ENCODE measurements at regions not wholly inside any gene's neighbourhood (a gene's known extent, or its start where the extent isn't known, plus 50 kb on each side); places are given as distances from the start of the nearest gene placed in this dataset.

DNA sequence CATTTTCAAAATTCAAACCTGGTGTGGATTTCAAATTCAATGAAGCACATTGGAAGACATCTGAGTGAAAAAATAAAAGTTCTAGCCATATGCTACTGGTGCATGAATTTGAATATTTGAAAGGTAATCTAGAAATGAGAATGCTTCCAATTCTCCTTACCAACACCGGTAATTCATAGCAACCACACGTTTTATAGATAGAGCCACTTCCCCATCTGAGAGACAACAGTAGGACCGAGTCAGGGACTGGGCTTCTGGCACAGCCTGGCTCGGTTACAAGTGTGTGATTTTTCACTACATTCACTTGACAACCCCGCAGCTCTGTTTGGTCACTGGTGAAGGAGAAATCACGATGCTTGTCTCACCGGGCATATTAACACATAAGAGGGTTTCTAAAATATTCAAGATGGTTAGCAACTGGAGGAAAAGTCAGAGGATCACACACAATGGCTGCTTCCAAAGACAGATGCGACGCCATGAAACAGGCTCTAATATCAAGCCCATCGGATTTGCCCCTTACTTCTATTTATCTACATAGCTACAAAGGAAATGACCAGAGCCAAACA is 86.5 kb upstream of the FOXN3 start:
- FAIRE-seq (no peak), ATAC-seq (no peak), DNase-seq (ENCODE audit: extremely low read depth in 1 of 4, low spot score in 3 of 4) (no peak)
- WGBS (ENCODE audit: insufficient coverage, low coverage, missing lambda C conversion rate) = 0% methylated on average over 10 of the region's 10 CpGs
- POLR2A ChIA-PET = no interaction called here
- Histone ChIP-seq H3K4me3 (no peak overlapping the region), H3K79me2 (ENCODE audit: control insufficient read depth, insufficient read depth, low read length) (no peaks in the 10 kb centered on the region), H3K27ac (ENCODE audit: extremely low read depth, low read depth, low read length) (no peak overlapping the region), H3K9me3 (replicated peaks; ENCODE audit: control insufficient read depth, insufficient read depth, low read depth, low read length) (no peaks in the 10 kb centered on the region), H3K9ac (ENCODE audit: insufficient read depth in 1 of 2, low read depth in 2 of 2, low read length in 2 of 2) (no peak overlapping the region), H2AFZ (ENCODE audit: low read depth, low read length) (no peak overlapping the region), H3K27me3 (ENCODE audit: control insufficient read depth in 2 of 2, insufficient read depth in 2 of 2, low read length in 2 of 2) (peaks cover 0 to 12% of the 10 kb centered on the region in 2 experiments; a peak in 2 of 5 replicates), H3K9me1 (ENCODE audit: control insufficient read depth, insufficient read depth, low read length) (no peaks in the 10 kb centered on the region), H3K4me1 (replicated peaks in 1 of 2; ENCODE audit: control insufficient read depth in 2 of 2, insufficient read depth in 2 of 2, low read length in 2 of 2) (no peaks in the 10 kb centered on the region), H3K36me3 (ENCODE audit: control insufficient read depth, insufficient read depth, low read length) (no peaks in the 10 kb centered on the region), H3K4me2 (ENCODE audit: insufficient read depth, low read length) (no peak overlapping the region), H4K20me1 (replicated peaks; ENCODE audit: control insufficient read depth, insufficient read depth, low read length) (no peaks in the 10 kb centered on the region)
- in situ Hi-C loops (cut with MboI) (no loop called here), intact Hi-C loops (cut with micrococcal nuclease) (no loop called here)
- CTCF ChIA-PET (ENCODE audit: low intra/inter-chr PET ratio) = no interaction called here
- no TSS peak for BruUV-seq (replicated peaks)
- no peak for TF ChIP-seq U2AF2 (optimal IDR thresholded peaks at IDR 0.05; ENCODE audit: low read depth, low read length)
- TF ChIP-seq, protein P1, sequence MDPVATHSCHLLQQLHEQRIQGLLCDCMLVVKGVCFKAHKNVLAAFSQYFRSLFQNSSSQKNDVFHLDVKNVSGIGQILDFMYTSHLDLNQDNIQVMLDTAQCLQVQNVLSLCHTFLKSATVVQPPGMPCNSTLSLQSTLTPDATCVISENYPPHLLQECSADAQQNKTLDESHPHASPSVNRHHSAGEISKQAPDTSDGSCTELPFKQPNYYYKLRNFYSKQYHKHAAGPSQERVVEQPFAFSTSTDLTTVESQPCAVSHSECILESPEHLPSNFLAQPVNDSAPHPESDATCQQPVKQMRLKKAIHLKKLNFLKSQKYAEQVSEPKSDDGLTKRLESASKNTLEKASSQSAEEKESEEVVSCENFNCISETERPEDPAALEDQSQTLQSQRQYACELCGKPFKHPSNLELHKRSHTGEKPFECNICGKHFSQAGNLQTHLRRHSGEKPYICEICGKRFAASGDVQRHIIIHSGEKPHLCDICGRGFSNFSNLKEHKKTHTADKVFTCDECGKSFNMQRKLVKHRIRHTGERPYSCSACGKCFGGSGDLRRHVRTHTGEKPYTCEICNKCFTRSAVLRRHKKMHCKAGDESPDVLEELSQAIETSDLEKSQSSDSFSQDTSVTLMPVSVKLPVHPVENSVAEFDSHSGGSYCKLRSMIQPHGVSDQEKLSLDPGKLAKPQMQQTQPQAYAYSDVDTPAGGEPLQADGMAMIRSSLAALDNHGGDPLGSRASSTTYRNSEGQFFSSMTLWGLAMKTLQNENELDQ (CRISPR knock-in tag; IDR thresholded peaks at IDR 0.05; ENCODE audit: borderline replicate concordance) = no peak
- no peak for TF ChIP-seq NRF1 (conservative IDR thresholded peaks at IDR 0.05 in 1 of 2, IDR thresholded peaks at IDR 0.05 in 1 of 2)
- no peak for TF ChIP-seq FOXP1 (CRISPR knock-in tag; IDR thresholded peaks at IDR 0.05)
- TF ChIP-seq MCM3 (IDR thresholded peaks at IDR 0.05) = no peak
- no peak for TF ChIP-seq XRCC4 (IDR thresholded peaks at IDR 0.05; ENCODE audit: extremely low read depth, insufficient read depth, insufficient read length)
- TF ChIP-seq JUND (IDR thresholded peaks at IDR 0.05; ENCODE audit: borderline replicate concordance, low read depth, low read length) = no peak
- TF ChIP-seq JUND (tag; IDR thresholded peaks at IDR 0.05; ENCODE audit: borderline replicate concordance, low read depth, low read length) = no peak
- no peak for TF ChIP-seq GATAD2A (IDR thresholded peaks at IDR 0.05)
- TF ChIP-seq JUNB (CRISPR knock-in tag; conservative IDR thresholded peaks at IDR 0.05) = no peak
- TF ChIP-seq SMAD2 (IDR thresholded peaks at IDR 0.05; ENCODE audit: low read depth, low read length) = no peak
- TF ChIP-seq EGR1 (conservative IDR thresholded peaks at IDR 0.05) = no peak
- no peak for TF ChIP-seq ZBTB17 (CRISPR knock-in tag; IDR thresholded peaks at IDR 0.05)
- TF ChIP-seq, protein P2, sequence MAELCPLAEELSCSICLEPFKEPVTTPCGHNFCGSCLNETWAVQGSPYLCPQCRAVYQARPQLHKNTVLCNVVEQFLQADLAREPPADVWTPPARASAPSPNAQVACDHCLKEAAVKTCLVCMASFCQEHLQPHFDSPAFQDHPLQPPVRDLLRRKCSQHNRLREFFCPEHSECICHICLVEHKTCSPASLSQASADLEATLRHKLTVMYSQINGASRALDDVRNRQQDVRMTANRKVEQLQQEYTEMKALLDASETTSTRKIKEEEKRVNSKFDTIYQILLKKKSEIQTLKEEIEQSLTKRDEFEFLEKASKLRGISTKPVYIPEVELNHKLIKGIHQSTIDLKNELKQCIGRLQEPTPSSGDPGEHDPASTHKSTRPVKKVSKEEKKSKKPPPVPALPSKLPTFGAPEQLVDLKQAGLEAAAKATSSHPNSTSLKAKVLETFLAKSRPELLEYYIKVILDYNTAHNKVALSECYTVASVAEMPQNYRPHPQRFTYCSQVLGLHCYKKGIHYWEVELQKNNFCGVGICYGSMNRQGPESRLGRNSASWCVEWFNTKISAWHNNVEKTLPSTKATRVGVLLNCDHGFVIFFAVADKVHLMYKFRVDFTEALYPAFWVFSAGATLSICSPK (IDR thresholded peaks at IDR 0.05; ENCODE audit: borderline replicate concordance) = no peak
- TF ChIP-seq CTBP1 (IDR thresholded peaks at IDR 0.05; ENCODE audit: borderline replicate concordance) = no peak
